Transverse colon (tissue), 4 donors: ENCODE measurements at regions not wholly inside any gene's neighbourhood (a gene's known extent, or its start where the extent isn't known, plus 50 kb on each side); places are given as distances from the start of the nearest gene placed in this dataset.
"Not testable (repeated sequence)": the region's sequence is repeated elsewhere in the genome, so short reads cannot be mapped to it uniquely, and the experiment has no call there.

Experiments
- CTCF ChIP-seq, 5 experiments: fragments of 200-600 bp in 3 of 5; fragments of 450-650 bp in 2 of 5; sonication (generic) in 3 of 5; IDR thresholded peaks; 1 replicate in 2 of 5; 2 replicates in 3 of 5; pipeline ENCODE4 v1.5.1; 2016 to 2017; ENCODE audit warnings: antibody characterized with exemption in 5 of 5, inconsistent platforms in 3 of 5, mild to moderate bottlenecking in 2 of 5, moderate library complexity in 1 of 5
- EP300 ChIP-seq: sonication (generic); formaldehyde crosslinking; IDR thresholded peaks from one replicate; pipeline ENCODE4 v1.6.1; 2017; ENCODE audit warnings: antibody characterized with exemption, low read depth
- POLR2AphosphoS5 ChIP-seq, 3 donors: sonication (generic); formaldehyde crosslinking; IDR thresholded peaks; one replicate each; pipeline ENCODE4 v1.6.1; 2016; ENCODE audit warnings: antibody characterized with exemption in 3 of 3

- not testable (repeated sequence) for TF ChIP-seq CTCF (IDR thresholded peaks at IDR 0.05); POLR2AphosphoS5 (IDR thresholded peaks at IDR 0.05); EP300
These were observed 214.5 kb upstream of the NOTCH2NLA start for GRCh38 chr1:146443088-146443870.
